ENCODE measurements at regions not wholly inside any gene's neighbourhood (a gene's known extent, or its start where the extent isn't known, plus 50 kb on each side); places are given as distances from the start of the nearest gene placed in this dataset.

GRCh38 chr2:199025146-199025545 is 432.6 kb downstream of the SATB2 start:
- no peak for ATAC-seq (ENCODE audit: low FRiP score)
- 45 to 56% methylated on average over 3 of the region's 3 CpGs for WGBS, 2 donors
- no peak for DNase-seq
- H3K4me3 ChIP-seq (ENCODE audit: low read length in 2 of 2) = no peak overlapping the region
- intact Hi-C loops (cut with DNase I) = no loop called here
- no peaks in the 10 kb centered on the region for H3K9me3 ChIP-seq (ENCODE audit: control insufficient read depth, low read length)
- no peaks in the 10 kb centered on the region for H3K36me3 ChIP-seq (ENCODE audit: control insufficient read depth in 1 of 2, insufficient read depth in 2 of 2, low read length in 1 of 2)
- H3K27me3 ChIP-seq (ENCODE audit: control insufficient read depth in 1 of 2, insufficient read depth in 2 of 2, low read length in 1 of 2) = no peaks in the 10 kb centered on the region
- H3K27ac ChIP-seq (ENCODE audit: low read depth in 1 of 2, low read length in 2 of 2) = no peak overlapping the region
- no peaks in the 10 kb centered on the region for H3K4me1 ChIP-seq (ENCODE audit: control insufficient read depth in 1 of 2, insufficient read depth in 2 of 2, low read length in 2 of 2)

- intact Hi-C loops (cut with DNase I) = no loop called here
- H3K27ac ChIP-seq (ENCODE audit: low read depth in 1 of 2, low read length in 2 of 2) = no peak overlapping the region
These were observed 433.5 kb downstream of the SATB2 start for GRCh38 chr2:199024224-199024623.

GRCh38 chr2:199019898-199020507 is 437.7 kb downstream of the SATB2 start:
- 23 to 24% methylated on average over 4 of the region's 4 CpGs for WGBS, 2 donors
- no peak for ATAC-seq (ENCODE audit: low FRiP score)

More at GRCh38 chr2:199024224-199024623, 433.5 kb downstream of the SATB2 start:
- Histone ChIP-seq H3K9me3 (ENCODE audit: control insufficient read depth, low read length) (no peaks in the 10 kb centered on the region), H3K4me3 (ENCODE audit: low read length in 2 of 2) (no peak overlapping the region), H3K4me1 (ENCODE audit: control insufficient read depth in 1 of 2, insufficient read depth in 2 of 2, low read length in 2 of 2) (no peaks in the 10 kb centered on the region), H3K27me3 (ENCODE audit: control insufficient read depth in 1 of 2, insufficient read depth in 2 of 2, low read length in 1 of 2) (no peaks in the 10 kb centered on the region), H3K36me3 (ENCODE audit: control insufficient read depth in 1 of 2, insufficient read depth in 2 of 2, low read length in 1 of 2) (no peaks in the 10 kb centered on the region)
- no peak for ATAC-seq (ENCODE audit: low FRiP score)
- DNase-seq = no peak

GRCh38 chr2:199018826-199019225 is 438.9 kb downstream of the SATB2 start:
- H3K27me3 ChIP-seq (ENCODE audit: control insufficient read depth in 1 of 2, insufficient read depth in 2 of 2, low read length in 1 of 2) = no peaks in the 10 kb centered on the region
- DNase-seq (no peak), ATAC-seq (ENCODE audit: low FRiP score) (no peak)
- no peak overlapping the region for H3K4me3 ChIP-seq (ENCODE audit: low read length in 2 of 2)
- no peaks in the 10 kb centered on the region for H3K4me1 ChIP-seq (ENCODE audit: control insufficient read depth in 1 of 2, insufficient read depth in 2 of 2, low read length in 2 of 2)
- H3K9me3 ChIP-seq (ENCODE audit: control insufficient read depth, low read length) = no peaks in the 10 kb centered on the region
- intact Hi-C loops (cut with DNase I) = no loop called here
- WGBS, 2 donors = 0% methylated on average over 1 of the region's 1 CpG
- H3K27ac ChIP-seq (ENCODE audit: low read depth in 1 of 2, low read length in 2 of 2) = no peak overlapping the region
- H3K36me3 ChIP-seq (ENCODE audit: control insufficient read depth in 1 of 2, insufficient read depth in 2 of 2, low read length in 1 of 2) = no peaks in the 10 kb centered on the region

More at GRCh38 chr2:199019898-199020507, 437.7 kb downstream of the SATB2 start:
- Histone ChIP-seq H3K9me3 (ENCODE audit: control insufficient read depth, low read length) (no peaks in the 10 kb centered on the region), H3K27me3 (ENCODE audit: control insufficient read depth in 1 of 2, insufficient read depth in 2 of 2, low read length in 1 of 2) (no peaks in the 10 kb centered on the region), H3K4me1 (ENCODE audit: control insufficient read depth in 1 of 2, insufficient read depth in 2 of 2, low read length in 2 of 2) (no peaks in the 10 kb centered on the region), H3K27ac (ENCODE audit: low read depth in 1 of 2, low read length in 2 of 2) (no peak overlapping the region), H3K4me3 (ENCODE audit: low read length in 2 of 2) (no peak overlapping the region), H3K36me3 (ENCODE audit: control insufficient read depth in 1 of 2, insufficient read depth in 2 of 2, low read length in 1 of 2) (no peaks in the 10 kb centered on the region)
- no peak for DNase-seq
- intact Hi-C loops (cut with DNase I) = no loop called here

- ATAC-seq (ENCODE audit: low FRiP score) (no peak), DNase-seq (no peak)
- Histone ChIP-seq H3K4me1 (ENCODE audit: control insufficient read depth in 1 of 2, insufficient read depth in 2 of 2, low read length in 2 of 2) (no peaks in the 10 kb centered on the region), H3K27ac (ENCODE audit: low read depth in 1 of 2, low read length in 2 of 2) (no peak overlapping the region), H3K4me3 (ENCODE audit: low read length in 2 of 2) (no peak overlapping the region), H3K36me3 (ENCODE audit: control insufficient read depth in 1 of 2, insufficient read depth in 2 of 2, low read length in 1 of 2) (no peaks in the 10 kb centered on the region), H3K27me3 (ENCODE audit: control insufficient read depth in 1 of 2, insufficient read depth in 2 of 2, low read length in 1 of 2) (no peaks in the 10 kb centered on the region), H3K9me3 (ENCODE audit: control insufficient read depth, low read length) (peaks cover 3% of the 10 kb centered on the region)
- intact Hi-C loops (cut with DNase I) = no loop called here
These were observed 442.7 kb downstream of the SATB2 start for GRCh38 chr2:199015072-199015471.

GRCh38 chr2:199014226-199014625 is 443.5 kb downstream of the SATB2 start:
- no peak overlapping the region for H3K4me3 ChIP-seq (ENCODE audit: low read length in 2 of 2)
- H3K27ac ChIP-seq (ENCODE audit: low read depth in 1 of 2, low read length in 2 of 2) = no peak overlapping the region
- ATAC-seq (ENCODE audit: low FRiP score) (no peak), DNase-seq (no peak)
- H3K9me3 ChIP-seq (ENCODE audit: control insufficient read depth, low read length) = peaks cover 3% of the 10 kb centered on the region
- H3K27me3 ChIP-seq (ENCODE audit: control insufficient read depth in 1 of 2, insufficient read depth in 2 of 2, low read length in 1 of 2) = no peaks in the 10 kb centered on the region
- H3K4me1 ChIP-seq (ENCODE audit: control insufficient read depth in 1 of 2, insufficient read depth in 2 of 2, low read length in 2 of 2) = no peaks in the 10 kb centered on the region
- intact Hi-C loops (cut with DNase I) = no loop called here
- 90 to 92% methylated on average over 3 of the region's 3 CpGs for WGBS, 2 donors
- no peaks in the 10 kb centered on the region for H3K36me3 ChIP-seq (ENCODE audit: control insufficient read depth in 1 of 2, insufficient read depth in 2 of 2, low read length in 1 of 2)

GRCh38 chr2:199011908-199012307 is 445.8 kb downstream of the SATB2 start:
- ATAC-seq (ENCODE audit: low FRiP score) (peak; percentile 41), DNase-seq (peak in 1 of 2 donors; percentile 41)
- 70 to 80% methylated on average over 4 of the region's 4 CpGs for WGBS, 2 donors
- no peaks in the 10 kb centered on the region for H3K27me3 ChIP-seq (ENCODE audit: control insufficient read depth in 1 of 2, insufficient read depth in 2 of 2, low read length in 1 of 2)
- no peak overlapping the region for H3K27ac ChIP-seq (ENCODE audit: low read depth in 1 of 2, low read length in 2 of 2)
- H3K4me1 ChIP-seq (ENCODE audit: control insufficient read depth in 1 of 2, insufficient read depth in 2 of 2, low read length in 2 of 2) = no peaks in the 10 kb centered on the region
- H3K4me3 ChIP-seq (ENCODE audit: low read length in 2 of 2) = no peak overlapping the region
- intact Hi-C loops (cut with DNase I) = no loop called here
- H3K36me3 ChIP-seq (ENCODE audit: control insufficient read depth in 1 of 2, insufficient read depth in 2 of 2, low read length in 1 of 2) = no peaks in the 10 kb centered on the region
- peaks cover 3% of the 10 kb centered on the region for H3K9me3 ChIP-seq (ENCODE audit: control insufficient read depth, low read length)

GRCh38 chr2:198994678-198995077 is 463.1 kb downstream of the SATB2 start:
- 78 to 86% methylated on average over 1 of the region's 1 CpG for WGBS, 2 donors
- DNase-seq = no peak
- no peak overlapping the region for H3K27ac ChIP-seq (ENCODE audit: low read depth in 1 of 2, low read length in 2 of 2)
- H3K36me3 ChIP-seq (ENCODE audit: control insufficient read depth in 1 of 2, insufficient read depth in 2 of 2, low read length in 1 of 2) = no peaks in the 10 kb centered on the region
- H3K4me1 ChIP-seq (ENCODE audit: control insufficient read depth in 1 of 2, insufficient read depth in 2 of 2, low read length in 2 of 2) = no peaks in the 10 kb centered on the region
- H3K9me3 ChIP-seq (ENCODE audit: control insufficient read depth, low read length) = no peaks in the 10 kb centered on the region
- ATAC-seq (ENCODE audit: low FRiP score) = no peak
- H3K27me3 ChIP-seq (ENCODE audit: control insufficient read depth in 1 of 2, insufficient read depth in 2 of 2, low read length in 1 of 2) = no peaks in the 10 kb centered on the region
- H3K4me3 ChIP-seq (ENCODE audit: low read length in 2 of 2) = no peak overlapping the region
- intact Hi-C loops (cut with DNase I) = no loop called here

GRCh38 chr2:198991431-198991830 is 466.3 kb downstream of the SATB2 start:
- DNase-seq (no peak), ATAC-seq (ENCODE audit: low FRiP score) (no peak)
- H3K27me3 ChIP-seq (ENCODE audit: control insufficient read depth in 1 of 2, insufficient read depth in 2 of 2, low read length in 1 of 2) = no peaks in the 10 kb centered on the region
- H3K36me3 ChIP-seq (ENCODE audit: control insufficient read depth in 1 of 2, insufficient read depth in 2 of 2, low read length in 1 of 2) = no peaks in the 10 kb centered on the region
- H3K27ac ChIP-seq (ENCODE audit: low read depth in 1 of 2, low read length in 2 of 2) = no peak overlapping the region
- 91 to 92% methylated on average over 2 of the region's 2 CpGs for WGBS, 2 donors
- H3K4me3 ChIP-seq (ENCODE audit: low read length in 2 of 2) = no peak overlapping the region
- H3K9me3 ChIP-seq (ENCODE audit: control insufficient read depth, low read length) = no peaks in the 10 kb centered on the region
- intact Hi-C loops (cut with DNase I) = no loop called here
- no peaks in the 10 kb centered on the region for H3K4me1 ChIP-seq (ENCODE audit: control insufficient read depth in 1 of 2, insufficient read depth in 2 of 2, low read length in 2 of 2)
